ENCODE measurements at regions not wholly inside any gene's neighbourhood (a gene's known extent, or its start where the extent isn't known, plus 50 kb on each side); places are given as distances from the start of the nearest gene placed in this dataset.

GRCh38 chr10:2938869-2939268 is 128.5 kb upstream of the PFKP start:
- H3K27ac ChIP-seq (ENCODE audit: low read length in 2 of 2) = no peak overlapping the region
- Mint-ChIP-seq H3K27me3 (peaks cover 52% of the 10 kb centered on the region), H3K9me3 (ENCODE audit: insufficient read depth) (no peaks in the 10 kb centered on the region), H3K4me3 (no peak overlapping the region), H3K27ac (no peak overlapping the region), H3K4me1 (no peaks in the 10 kb centered on the region)
- H3K4me2 ChIP-seq (replicated peaks; ENCODE audit: low read depth, low read length, poor library complexity, severe bottlenecking) = no peak overlapping the region
- no peaks in the 10 kb centered on the region for H3K4me1 ChIP-seq (ENCODE audit: control insufficient read depth in 2 of 2, insufficient read depth in 2 of 2, low read length in 2 of 2)
- TF ChIP-seq, protein P1, sequence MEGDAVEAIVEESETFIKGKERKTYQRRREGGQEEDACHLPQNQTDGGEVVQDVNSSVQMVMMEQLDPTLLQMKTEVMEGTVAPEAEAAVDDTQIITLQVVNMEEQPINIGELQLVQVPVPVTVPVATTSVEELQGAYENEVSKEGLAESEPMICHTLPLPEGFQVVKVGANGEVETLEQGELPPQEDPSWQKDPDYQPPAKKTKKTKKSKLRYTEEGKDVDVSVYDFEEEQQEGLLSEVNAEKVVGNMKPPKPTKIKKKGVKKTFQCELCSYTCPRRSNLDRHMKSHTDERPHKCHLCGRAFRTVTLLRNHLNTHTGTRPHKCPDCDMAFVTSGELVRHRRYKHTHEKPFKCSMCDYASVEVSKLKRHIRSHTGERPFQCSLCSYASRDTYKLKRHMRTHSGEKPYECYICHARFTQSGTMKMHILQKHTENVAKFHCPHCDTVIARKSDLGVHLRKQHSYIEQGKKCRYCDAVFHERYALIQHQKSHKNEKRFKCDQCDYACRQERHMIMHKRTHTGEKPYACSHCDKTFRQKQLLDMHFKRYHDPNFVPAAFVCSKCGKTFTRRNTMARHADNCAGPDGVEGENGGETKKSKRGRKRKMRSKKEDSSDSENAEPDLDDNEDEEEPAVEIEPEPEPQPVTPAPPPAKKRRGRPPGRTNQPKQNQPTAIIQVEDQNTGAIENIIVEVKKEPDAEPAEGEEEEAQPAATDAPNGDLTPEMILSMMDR (IDR thresholded peaks at IDR 0.05) = no peak
- TF ChIP-seq EZH2 (IDR thresholded peaks at IDR 0.05; ENCODE audit: borderline replicate concordance, insufficient read depth, low read depth, low read length, poor library complexity, severe bottlenecking) = no peak
- peaks cover 0 to 4% (median 0%) of the 10 kb centered on the region in 4 experiments for H3K27me3 ChIP-seq (replicated peaks in 1 of 4; ENCODE audit: control extremely low read depth in 1 of 4, control insufficient read depth in 3 of 4, insufficient read depth in 4 of 4, low read length in 3 of 4)
- H2AFZ ChIP-seq (ENCODE audit: insufficient read depth, low read depth, low read length, poor library complexity, severe bottlenecking) = no peak overlapping the region
- intact Hi-C loops (cut with micrococcal nuclease) = loop anchor here (1.0 kb wide), 1 partner anchor 104 kb away; no protein-coding TSS in a partner anchor
- DNase-seq (no peak), ATAC-seq (ENCODE audit: low read depth) (no peak)
- peaks cover 0 to 4% (median 0%) of the 10 kb centered on the region in 3 donors for H3K9me3 ChIP-seq (ENCODE audit: control extremely low read depth in 1 of 3, control insufficient read depth in 2 of 3, insufficient read depth in 1 of 3, low read length in 2 of 3)
- H3K4me3 ChIP-seq (ENCODE audit: control extremely low read depth in 1 of 5, extremely low read depth in 1 of 5, insufficient read depth in 1 of 5, low read depth in 2 of 5, low read length in 4 of 5) = no peak overlapping the region
- no peaks in the 10 kb centered on the region for H4K20me1 ChIP-seq (ENCODE audit: control insufficient read depth, insufficient read depth, low read length, poor library complexity, severe bottlenecking)
- H3K79me2 ChIP-seq (ENCODE audit: control insufficient read depth, insufficient read depth, low read length) = no peaks in the 10 kb centered on the region
- H3K36me3 ChIP-seq (replicated peaks in 1 of 2; ENCODE audit: control extremely low read depth in 1 of 2, control insufficient read depth in 1 of 2, extremely low read depth in 1 of 2, insufficient read depth in 2 of 2, low read length in 1 of 2) = no peaks in the 10 kb centered on the region
- ChIA-PET CTCF (interaction anchor here (1.7 kb wide), 1 partner anchor 105 kb away, joined by 15 read pairs; no protein-coding TSS in a partner anchor), POLR2A (no interaction called here)
- 66% methylated on average over 3 of the region's 3 CpGs for WGBS (ENCODE audit: insufficient coverage)
- H3K9ac ChIP-seq (ENCODE audit: low read length) = no peak overlapping the region

- H3K27ac Mint-ChIP-seq = no peak overlapping the region
- no peak overlapping the region for H3K4me3 ChIP-seq (ENCODE audit: control extremely low read depth in 1 of 5, extremely low read depth in 1 of 5, insufficient read depth in 1 of 5, low read depth in 2 of 5, low read length in 4 of 5)
- no peak overlapping the region for H3K4me2 ChIP-seq (replicated peaks; ENCODE audit: low read depth, low read length, poor library complexity, severe bottlenecking)
- ChIA-PET CTCF (no interaction called here), POLR2A (no interaction called here)
- no peak overlapping the region for H3K27ac ChIP-seq (ENCODE audit: low read length in 2 of 2)
- H3K79me2 ChIP-seq (ENCODE audit: control insufficient read depth, insufficient read depth, low read length) = no peaks in the 10 kb centered on the region
- WGBS (ENCODE audit: insufficient coverage) = 73% methylated on average over 3 of the region's 6 CpGs
- H3K9me3 ChIP-seq (ENCODE audit: control extremely low read depth in 1 of 3, control insufficient read depth in 2 of 3, insufficient read depth in 1 of 3, low read length in 2 of 3) = peaks cover 0 to 4% (median 0%) of the 10 kb centered on the region in 3 donors
- no peaks in the 10 kb centered on the region for H3K4me1 Mint-ChIP-seq
- peaks cover 46% of the 10 kb centered on the region for H3K27me3 Mint-ChIP-seq
- H3K9ac ChIP-seq (ENCODE audit: low read length) = no peak overlapping the region
- no peaks in the 10 kb centered on the region for H3K9me3 Mint-ChIP-seq (ENCODE audit: insufficient read depth)
- no peaks in the 10 kb centered on the region for H3K4me1 ChIP-seq (ENCODE audit: control insufficient read depth in 2 of 2, insufficient read depth in 2 of 2, low read length in 2 of 2)
- H3K36me3 ChIP-seq (replicated peaks in 1 of 2; ENCODE audit: control extremely low read depth in 1 of 2, control insufficient read depth in 1 of 2, extremely low read depth in 1 of 2, insufficient read depth in 2 of 2, low read length in 1 of 2) = no peaks in the 10 kb centered on the region
- DNase-seq (no peak), ATAC-seq (ENCODE audit: low read depth) (no peak)
- no peak for TF ChIP-seq EZH2 (IDR thresholded peaks at IDR 0.05; ENCODE audit: borderline replicate concordance, insufficient read depth, low read depth, low read length, poor library complexity, severe bottlenecking)
- TF ChIP-seq, protein P1 (IDR thresholded peaks at IDR 0.05) = no peak
- no peak overlapping the region for H3K4me3 Mint-ChIP-seq
- H4K20me1 ChIP-seq (ENCODE audit: control insufficient read depth, insufficient read depth, low read length, poor library complexity, severe bottlenecking) = no peaks in the 10 kb centered on the region
- H3K27me3 ChIP-seq (replicated peaks in 1 of 4; ENCODE audit: control extremely low read depth in 1 of 4, control insufficient read depth in 3 of 4, insufficient read depth in 4 of 4, low read length in 3 of 4) = no peaks in the 10 kb centered on the region
- intact Hi-C loops (cut with micrococcal nuclease) = no loop called here
- no peak overlapping the region for H2AFZ ChIP-seq (ENCODE audit: insufficient read depth, low read depth, low read length, poor library complexity, severe bottlenecking)
Observed at GRCh38 chr10:2936816-2937215, 130.5 kb upstream of the PFKP start.

Data from B cell (primary cell).